Hematopoietic multipotent progenitor cell treated with erythropoietin and hydrocortisone succinate and interleukin-3 and kit ligand, for 8 days (in vitro differentiated cells): ENCODE measurements at regions not wholly inside any gene's neighbourhood (a gene's known extent, or its start where the extent isn't known, plus 50 kb on each side); places are given as distances from the start of the nearest gene placed in this dataset.
A peak's percentile ranks its signal among the peaks of the same experiment; 100 is the strongest.
"Not testable (repeated sequence)": the region's sequence is repeated elsewhere in the genome, so short reads cannot be mapped to it uniquely, and the experiment has no call there.

Experiments
- DNase-seq: peaks from one replicate; pipeline ENCODE4 v3.0.0-alpha.2; 2015

DNA sequence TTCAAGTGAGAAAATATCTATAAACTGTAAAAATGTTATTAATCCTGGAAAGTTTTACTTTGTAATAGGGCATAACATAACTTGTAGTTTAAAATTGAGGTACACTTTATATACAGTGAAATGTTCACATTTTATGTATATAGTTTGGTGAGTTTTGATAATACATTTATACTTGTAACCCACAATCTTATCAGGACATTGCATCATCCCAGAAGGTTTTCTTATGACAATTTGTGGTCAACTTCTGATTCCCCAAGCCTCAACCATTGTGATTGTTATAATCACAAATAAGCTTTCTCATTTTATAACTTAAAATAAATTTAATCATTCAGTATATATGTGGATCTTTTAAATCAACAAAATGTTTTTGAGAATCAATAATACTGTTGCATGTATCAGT lies 151.1 kb downstream of the TFPI2 start:
- no peak for DNase-seq

DNA sequence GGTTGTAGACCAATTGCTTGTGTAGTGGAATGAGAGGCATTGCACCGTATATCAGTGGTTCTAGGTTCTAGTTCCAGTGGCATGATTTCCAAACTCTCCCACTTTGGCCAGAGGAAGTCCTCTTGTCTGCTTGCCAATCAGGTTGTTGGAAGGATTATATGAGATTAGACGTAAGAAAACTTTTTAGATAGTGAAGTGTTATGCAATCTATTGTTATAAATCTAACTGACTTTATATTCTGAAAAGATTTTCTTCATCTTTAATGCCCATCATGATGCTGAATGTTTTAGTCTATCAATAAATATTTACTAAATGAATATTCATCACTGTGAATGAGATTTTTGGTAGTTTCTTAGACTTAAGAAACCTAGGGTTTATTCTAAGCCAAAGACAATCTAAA lies 152.6 kb downstream of the TFPI2 start:
- DNase-seq = no peak

DNA sequence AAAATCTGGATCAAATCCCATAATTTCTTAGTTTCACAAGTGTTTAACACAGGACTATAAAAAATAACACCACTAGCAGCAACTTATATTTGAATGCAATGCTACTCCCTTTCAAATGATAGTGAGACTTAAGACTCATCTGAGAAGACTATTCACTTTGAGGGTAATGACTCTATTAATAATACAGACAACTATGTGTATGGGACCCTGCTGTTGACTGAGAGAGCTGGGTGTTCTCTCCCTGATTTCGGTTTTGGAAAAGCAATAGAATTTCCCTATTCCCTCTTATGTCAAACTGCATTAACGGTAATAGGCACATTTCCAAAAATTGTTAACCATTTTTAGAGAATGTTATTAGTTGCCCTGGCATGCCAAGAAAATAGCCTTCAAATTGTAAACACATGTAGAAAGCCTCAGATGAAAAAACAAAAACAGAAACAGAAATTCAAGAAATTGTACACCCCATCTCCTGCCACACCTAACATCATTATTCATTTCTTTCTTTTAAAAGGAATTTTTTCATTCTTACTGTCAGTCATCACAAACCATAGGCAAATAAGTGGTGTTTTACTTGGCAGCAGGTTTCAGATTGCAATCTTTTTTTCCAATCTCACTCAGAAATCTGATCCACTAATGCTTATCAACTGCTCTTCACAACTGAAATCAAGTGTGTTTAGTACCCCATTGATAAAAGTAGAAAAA lies 153.7 kb downstream of the TFPI2 start:
- no peak for DNase-seq

DNA sequence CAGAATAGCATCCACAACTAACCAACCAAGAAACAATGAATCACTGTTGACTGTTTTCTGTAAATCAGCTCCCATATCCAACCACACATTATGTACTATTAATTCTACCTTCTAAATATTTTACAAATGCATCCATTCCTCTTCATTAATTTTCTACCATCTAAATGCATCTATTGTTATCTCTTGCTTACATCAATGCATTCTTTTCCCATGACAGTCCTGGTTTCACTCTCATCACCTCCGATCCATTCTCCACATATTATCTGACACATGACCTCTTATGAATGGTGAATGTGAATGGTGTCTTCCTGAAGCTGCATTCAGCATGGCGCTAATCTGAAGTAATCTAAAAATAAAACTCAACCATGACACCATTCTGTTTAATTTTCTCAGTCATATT lies 153.8 kb upstream of the CALCR start:
- no peak for DNase-seq

DNA sequence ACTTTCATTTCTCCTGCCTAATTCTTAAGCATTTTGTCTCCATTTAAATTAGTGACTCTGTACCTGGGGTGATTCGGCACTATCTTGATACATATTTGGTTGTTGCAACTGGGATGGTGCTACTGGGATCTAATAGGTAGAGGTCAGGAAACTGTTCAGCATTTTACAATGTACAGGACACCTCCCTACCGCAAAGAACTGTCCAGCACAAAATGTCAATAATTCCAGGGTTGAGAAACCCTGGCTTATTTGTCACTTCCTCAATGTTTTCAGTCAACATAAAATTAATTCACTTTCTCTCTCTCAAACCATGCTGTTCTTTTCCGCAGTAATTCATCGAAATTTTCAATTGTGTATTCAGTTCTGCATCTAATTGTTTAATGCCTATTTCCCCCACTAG lies 151.4 kb upstream of the CALCR start:
- DNase-seq = no peak

DNA sequence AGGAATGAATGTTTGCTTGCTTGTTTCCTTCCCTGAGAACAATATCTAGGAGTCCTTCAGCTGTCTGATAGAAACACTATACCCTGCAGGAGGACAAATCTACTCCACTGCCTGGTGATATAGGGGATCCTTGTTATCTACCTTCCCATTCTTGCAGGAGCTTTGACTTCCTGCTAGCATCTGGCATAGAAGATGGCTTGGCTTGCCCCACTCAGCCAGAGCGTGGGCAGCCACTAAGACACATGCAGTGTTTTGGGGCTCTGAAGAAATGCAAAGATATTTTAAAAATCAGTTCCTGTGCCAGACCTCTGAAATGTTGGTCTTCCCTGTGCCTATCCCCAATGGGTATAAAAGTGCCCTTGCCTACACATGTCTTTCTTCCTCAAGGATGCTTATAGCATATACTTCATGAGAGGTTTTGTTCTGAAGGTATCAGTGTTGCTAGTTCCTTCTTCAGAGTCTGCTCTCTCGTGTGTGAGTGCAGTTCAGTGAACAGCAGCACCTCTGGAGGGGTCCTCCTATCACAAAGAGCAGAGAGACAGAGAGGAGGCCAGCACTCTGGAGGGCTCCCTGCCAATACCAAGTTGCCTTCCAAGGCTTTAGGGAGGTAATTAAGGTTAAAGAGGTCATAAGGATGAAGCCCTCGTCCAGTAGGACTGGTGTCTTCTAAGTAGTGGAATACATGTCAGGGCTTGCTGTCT lies 149.1 kb upstream of the CALCR start:
- DNase-seq = no peak

DNA sequence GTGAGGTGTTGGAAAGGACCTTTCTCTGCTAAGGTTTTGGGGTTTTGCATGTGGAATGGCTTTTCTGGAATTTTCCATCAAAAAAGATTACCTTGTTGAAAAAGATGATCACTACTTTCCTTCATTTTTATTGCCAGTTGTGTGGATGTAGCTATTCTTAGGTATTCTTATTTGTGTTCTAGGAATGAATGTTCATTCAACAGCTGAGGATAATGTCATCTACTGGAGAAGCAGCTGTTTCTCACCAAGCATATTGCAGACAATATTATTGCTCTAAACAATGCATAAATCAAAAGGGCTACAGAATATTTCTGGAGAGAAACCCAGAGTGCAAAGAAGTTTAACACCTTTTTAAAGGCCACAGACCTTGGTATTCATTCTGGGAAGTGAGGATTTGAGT lies 145.6 kb upstream of the CALCR start:
- no peak for DNase-seq

DNA sequence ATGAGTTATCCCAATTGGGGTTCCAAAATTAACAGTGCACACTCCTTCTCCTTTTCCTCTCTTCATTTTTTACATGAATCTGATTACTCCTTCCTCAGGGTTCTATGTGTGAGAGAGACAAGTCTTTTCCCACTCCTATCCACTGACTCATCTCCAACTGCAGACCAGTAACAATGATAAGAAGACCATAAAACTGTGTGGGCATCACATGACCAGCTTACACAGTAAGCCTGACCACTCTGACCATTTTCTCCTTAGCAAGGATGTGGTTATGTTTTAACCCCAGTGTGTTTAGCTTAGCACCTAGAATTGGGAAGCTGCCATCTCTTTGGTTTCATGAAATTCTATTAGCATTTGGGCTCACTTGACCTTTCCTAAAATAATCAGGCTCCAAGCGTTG lies 145.0 kb upstream of the CALCR start:
- DNase-seq = no peak

DNA sequence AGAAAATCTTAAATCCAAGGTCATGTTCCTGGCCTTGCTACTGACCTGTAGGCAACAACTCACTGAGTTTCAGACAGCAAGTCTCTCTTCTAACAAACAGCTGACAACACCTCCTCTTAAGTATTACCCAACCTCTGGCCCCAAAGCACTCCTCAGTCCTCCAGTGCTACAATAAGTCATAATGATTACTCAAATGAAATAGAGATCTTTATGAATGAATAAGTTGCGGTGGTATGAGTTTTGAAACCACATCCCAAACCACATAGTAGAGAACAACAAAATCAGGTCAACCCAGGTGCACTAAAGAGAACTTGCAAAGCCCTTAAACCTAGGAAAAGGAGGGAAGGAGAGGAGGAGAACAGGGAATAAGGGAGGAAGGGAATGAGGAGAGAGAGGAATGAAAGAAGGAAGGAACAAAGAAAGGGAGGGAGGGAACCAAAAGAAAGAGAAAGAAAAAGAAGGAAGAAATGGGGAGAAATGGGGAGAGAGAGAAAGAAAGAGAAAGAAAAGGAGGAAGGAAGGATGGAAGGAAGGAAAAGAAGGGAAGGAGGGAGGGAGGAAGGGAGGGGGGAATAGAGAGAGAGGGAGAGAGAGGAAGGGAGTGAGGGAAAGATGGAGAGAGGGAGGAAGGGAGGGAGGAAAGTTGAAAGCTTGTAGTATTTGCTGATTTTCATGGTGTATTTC lies 142.8 kb upstream of the CALCR start:
- no peak for DNase-seq

DNA sequence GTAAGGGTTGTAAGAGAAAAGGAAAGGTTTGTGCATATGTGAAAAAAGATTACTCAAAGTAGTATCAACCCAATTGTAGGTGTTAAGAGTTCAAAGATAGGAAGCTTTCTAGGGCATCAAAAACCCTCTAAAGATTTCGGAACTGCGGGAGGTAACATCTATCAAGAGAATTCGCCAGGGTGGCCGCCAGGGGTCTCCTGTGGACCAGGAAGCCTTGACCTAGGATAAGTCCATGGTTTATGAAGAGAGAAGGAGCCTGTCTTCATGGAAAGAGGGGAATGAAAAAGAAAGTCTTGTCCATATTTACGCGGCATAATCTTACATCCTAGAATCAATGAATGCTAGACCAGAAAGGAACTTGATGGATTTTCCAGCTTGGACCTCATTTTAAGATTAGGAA lies 140.7 kb upstream of the CALCR start:
- peak; percentile 30 for DNase-seq

DNA sequence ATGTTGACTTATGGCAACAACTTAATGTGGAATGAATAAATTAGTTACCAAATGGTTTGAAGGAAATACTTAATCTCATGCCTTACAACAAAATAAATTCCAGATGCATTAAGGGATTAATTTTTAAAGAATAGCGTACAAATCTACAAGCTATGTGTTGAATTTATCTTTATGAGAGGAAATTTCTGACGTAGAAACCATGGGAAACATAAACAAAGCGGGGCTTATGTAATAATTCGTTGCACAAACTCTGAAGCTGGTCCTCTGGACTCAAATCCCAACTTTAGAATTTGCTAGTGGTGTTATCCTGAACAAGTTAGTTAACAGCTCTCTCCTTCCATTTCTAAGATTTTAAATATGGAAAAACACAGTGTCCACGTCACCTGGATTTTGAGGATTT lies 137.4 kb upstream of the CALCR start:
- DNase-seq = no peak

DNA sequence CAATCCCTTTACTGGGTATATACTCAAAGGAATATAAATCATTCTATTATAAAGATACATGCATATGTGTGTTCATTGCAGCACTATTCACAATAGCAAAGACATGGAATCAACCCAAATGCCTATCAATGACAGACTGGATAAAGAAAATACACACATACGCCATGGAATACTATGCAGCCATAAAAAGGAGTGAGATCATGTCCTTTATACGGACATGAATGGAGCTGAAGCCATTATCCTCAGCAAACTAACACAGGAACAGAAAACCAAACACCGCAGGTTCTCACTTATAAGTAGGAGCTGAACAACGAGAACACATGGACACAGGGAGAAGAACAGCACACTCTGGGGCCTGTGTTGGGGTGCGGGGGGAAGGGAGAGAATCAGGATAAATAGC lies 133.7 kb upstream of the CALCR start:
- not testable (repeated sequence) for DNase-seq

DNA sequence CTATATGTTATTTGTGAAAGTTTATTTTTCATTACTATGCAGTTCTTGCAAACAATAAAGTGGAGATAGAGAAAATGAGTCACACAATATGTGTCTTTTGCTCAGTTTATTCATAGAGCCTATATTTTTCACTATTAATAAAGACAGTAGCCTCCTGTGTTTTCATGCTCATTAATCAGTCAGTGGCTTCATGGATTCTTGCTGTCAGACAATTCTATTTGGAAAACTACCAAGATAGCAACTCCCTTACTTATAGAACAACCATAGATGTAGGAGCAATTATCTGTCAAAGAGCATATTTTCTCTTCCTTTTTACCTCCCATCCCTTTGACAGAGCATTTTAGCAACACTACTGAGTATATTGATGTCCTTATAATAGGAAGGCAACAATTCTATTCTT lies 132.7 kb upstream of the CALCR start:
- no peak for DNase-seq

DNA sequence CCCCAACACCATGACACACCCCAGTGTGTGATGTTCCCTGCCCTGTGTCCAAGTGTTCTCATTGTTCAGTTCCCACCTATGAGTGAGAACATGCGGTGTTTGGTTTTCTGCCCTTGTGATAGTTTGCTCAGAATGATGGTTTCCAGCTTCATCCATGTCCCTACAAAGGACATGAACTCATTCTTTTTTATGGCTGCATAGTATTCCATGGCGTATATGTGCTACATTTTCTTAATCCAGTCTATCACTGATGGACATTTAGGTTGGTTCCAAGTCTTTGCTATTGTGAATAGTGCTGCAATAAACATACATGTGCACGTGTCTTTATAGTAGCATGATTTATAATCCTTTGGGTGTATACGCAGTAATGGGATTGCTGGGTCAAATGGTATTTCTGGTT lies 131.6 kb upstream of the CALCR start:
- not testable (repeated sequence) for DNase-seq

DNA sequence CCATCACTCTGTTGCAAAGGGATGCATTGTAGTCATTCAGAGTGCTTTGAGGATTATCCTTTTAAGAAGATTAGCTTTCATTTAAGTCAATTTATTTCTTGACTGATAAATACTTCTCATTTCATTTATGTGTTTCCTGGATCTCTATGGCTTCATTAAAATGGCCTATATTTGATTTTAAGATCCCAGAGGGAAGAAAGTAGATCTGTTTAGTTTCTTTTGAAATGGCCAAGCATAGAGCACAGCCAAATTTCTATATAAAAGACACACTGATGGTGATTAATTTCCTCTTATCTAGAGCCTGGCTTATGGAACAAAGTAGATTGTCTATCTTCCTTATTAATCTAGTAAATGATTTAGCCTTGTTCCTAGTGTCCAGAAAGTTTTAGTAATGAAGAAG lies 129.7 kb upstream of the CALCR start:
- no peak for DNase-seq

DNA sequence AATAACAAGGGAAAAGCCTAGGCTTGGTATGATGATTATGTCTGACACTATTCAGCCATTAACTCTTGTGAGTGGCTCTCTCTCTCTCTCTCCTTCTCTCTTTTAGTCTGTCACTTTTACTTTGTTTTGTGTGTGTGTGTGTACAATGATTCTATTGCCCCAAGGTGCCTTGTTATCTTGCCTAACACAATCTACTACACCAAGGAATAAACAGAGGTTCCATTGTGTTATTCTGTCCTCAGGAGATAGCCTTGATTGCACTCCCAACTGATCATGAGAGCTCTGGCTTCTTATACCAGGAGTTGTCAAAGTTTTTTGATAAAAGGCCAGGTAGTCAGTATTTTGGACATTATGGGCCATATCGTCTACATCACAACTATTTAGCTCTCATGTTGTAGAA lies 123.4 kb upstream of the CALCR start:
- DNase-seq = no peak

DNA sequence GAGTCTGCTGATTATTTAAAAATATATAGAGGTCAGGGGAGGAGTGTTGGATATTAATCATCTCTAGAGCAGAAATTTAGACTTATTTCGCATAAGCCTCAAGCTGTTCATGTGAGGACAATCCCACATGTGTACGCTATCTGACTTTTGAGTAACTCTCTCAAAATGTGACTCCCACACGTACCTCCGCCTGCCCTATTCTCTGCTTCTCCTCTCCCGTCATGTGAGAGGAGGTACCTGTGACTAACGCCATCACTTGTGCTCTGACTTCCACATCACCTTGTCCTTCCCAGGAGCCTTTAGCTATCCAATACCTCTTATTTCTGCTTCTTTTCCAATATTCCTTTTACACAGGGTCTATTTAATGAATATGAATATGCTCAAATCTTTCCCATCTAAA lies 119.3 kb upstream of the CALCR start:
- DNase-seq = no peak

DNA sequence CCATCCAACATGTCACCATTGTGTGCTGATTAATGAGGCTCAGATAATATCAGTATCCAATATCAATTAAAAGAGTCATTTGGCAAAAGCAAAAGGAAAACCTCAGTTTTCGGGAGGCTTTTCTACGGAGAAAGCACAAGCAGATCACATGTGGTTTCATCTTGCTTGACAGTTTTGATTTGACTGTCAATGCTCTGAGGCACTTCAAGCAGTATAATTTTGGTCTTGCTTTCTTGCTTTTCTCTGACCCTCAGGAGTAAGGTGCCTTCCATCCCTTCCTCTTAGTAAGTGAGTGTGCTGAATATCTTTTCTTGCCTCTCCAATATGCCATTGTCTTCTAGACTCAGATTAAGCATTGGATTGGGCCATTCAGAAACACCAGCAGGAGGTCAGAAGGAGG lies 115.5 kb upstream of the CALCR start:
- DNase-seq = no peak

DNA sequence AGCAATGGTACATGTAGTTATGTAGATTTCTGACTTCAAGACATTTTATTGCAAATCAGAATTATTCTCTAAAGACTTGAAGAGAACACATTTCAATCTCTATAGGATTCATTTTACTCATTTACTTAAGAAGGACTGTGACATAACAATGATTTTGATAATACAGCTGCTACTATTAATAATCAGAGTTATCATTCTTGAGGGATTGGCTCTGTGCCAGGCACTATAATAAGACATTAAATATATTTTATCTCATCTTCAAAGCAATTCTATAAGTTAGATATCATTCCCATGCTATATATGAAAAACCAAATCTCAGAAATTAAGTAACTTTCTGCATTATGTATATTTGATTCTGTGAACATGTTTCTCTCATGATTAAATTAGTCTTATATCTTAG lies 103.7 kb upstream of the CALCR start:
- no peak for DNase-seq

DNA sequence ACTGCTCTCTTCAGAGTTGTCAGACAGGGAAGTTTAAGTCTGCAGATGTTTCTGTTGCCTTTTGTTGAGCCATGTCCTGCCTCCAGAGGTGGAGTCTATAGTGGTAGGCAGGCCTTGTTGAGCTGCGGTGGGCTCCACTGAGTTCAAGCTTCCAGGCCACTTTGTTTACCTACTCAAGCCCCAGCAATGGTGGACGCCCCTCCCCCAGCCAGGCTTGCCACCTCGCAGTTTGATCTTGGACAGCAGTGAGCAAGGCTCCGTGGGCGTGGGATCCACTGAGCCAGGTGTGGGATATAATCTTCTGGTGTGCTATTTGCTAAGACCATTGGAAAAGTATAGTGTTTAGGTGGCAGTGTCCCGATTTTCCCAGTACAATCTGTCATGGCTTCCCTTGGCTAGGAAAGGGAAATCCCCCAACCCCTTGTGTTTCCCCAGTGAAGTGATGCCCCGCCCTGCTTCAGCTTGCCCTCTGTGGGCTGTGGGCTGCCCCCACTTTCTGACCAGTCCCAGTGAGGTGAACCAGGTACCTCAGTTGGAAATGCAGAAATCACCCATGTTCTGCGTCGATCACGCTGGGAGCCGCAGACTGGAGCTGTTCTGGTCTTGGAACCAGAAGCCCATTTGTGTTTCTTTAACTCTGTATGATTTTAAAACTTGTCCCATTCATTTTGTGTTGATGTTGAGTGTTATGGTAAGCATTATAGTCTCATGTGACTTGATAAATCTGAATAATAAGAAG lies 89.2 kb upstream of the CALCR start:
- no peak for DNase-seq

DNA sequence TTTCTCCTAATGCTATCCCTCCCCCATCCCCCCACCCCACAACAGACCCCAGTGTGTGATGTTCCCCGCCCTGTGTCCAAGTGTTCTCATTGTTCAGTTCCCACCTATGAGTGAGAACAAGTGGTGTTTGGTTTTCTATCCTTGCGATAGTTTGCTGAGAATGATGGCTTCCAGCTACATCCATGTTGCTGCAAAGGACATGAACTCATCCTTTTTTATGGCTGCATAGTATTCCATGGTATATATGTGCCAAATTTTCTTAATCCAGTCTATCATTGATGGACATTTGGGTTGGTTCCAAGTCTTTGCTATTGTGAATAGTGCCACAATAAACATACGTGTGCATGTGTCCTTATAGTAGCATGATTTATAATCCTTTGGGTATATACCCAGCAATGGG lies 83.6 kb upstream of the CALCR start:
- DNase-seq = not testable (repeated sequence)

DNA sequence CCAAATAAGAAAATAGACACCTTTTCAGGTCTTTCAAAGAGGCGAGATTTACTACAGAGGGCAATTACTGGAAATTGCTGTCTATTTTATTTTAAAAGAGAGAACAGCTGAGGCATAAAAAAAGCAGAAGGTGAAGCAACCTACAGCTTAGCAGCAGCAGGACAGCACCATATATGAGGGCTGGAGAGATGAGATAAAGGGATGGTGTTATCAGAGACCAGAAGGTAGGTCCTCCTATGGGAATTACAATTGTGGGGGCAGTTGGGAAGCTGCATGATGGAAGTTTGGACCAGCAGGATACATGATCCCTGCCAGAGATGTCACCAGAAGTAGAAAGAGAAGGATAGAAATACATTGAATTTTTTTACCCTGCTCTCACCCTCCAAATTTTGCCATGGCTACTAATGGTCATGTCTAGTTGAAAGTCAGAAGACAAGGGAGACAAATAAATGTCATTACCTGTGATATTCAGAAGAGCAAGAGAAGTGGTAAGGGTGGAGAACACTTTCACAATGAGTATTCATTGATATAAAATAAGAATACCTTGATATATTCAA lies 77.2 kb upstream of the CALCR start:
- no peak for DNase-seq

DNA sequence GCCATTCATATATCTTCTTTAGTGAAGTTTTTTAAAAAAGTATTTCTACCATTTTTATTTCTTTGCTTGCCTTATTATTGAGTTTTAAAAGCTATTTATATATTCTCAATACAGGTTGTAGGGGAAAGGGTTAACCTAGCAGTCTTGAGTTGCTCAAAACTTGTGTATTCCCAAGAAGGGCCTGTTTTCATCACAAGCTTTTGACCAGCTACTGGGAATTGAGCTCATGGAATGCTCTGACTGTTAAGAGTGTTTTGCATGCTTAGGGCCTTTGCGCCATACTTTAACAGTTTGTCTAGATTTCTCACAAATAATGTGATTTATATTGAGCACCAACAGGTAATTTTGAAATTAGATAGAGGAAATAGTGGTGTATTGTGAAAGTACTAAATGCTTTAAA lies 72.0 kb upstream of the CALCR start:
- no peak for DNase-seq
